Frontal cortex (tissue), 3 donors: ENCODE measurements at regions not wholly inside any gene's neighbourhood (a gene's known extent, or its start where the extent isn't known, plus 50 kb on each side); places are given as distances from the start of the nearest gene placed in this dataset.
A peak's percentile ranks its signal among the peaks of the same experiment; 100 is the strongest.

ENCODE experiments used
- DNase-seq, 2 donors: peaks; one replicate each; pipeline ENCODE4 v3.0.0; 2012; ENCODE audit warnings: low spot score in 2 of 2
- FAIRE-seq: peaks from 2 replicates; lab custom pipeline; 2012; peaks lifted over from hg19 to GRCh38; lab: Jason Lieb, UNC
- donor health status: control.
- donor health status: control.
- donor health status: control.

GRCh38 chr1:115211071-115211745 is 121.9 kb upstream of the TSPAN2 start:
- FAIRE-seq: no peak
- DNase-seq: no peak

DNA sequence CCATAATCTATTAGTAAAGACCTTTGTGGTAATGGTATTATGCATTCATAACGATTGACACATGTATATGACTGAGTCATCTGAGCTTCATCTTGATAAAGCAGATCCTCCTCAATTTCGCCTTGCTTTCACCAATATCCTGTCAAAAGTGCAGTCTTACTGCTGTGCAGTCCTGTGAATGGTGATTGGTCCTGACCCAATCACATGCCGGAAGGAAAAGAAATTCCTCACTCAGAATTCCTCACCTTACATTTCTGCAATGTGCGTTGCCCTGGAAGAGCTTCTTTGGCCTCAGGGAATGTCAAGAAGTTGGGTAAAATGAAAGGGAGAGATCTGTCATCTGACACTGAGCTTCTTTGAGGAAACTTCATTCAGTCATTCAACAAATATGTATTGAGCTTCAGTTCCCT is 121.0 kb upstream of the TSPAN2 start:
- no peak for DNase-seq

GRCh38 chr1:115204513-115204912 is 115.2 kb upstream of the TSPAN2 start:
- DNase-seq (no peak), FAIRE-seq (no peak)

More for the DNA sequence above, 121.0 kb upstream of the TSPAN2 start:
- FAIRE-seq: no peak

GRCh38 chr1:115203287-115203686 is 114.0 kb upstream of the TSPAN2 start:
- no peak for FAIRE-seq
- no peak for DNase-seq

DNA sequence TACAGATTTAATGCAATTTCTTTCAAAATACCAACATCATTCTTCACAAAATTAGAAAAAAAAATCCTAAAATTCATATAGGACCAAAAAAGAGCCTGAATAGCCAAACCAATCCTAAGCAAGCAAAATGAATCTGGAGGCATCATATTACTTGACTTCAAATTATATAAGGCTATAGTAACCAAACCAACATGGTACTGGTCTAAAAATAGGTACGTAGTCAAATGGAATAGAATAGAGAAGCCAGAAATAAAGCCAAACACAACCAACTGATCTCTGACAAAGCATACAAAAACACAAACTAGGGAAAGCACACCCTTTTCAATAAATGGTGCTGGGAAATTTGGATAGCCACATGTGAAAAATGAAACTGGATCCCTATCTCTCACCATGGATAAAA is 112.3 kb upstream of the TSPAN2 start:
- DNase-seq: no peak
- FAIRE-seq: no peak

DNA sequence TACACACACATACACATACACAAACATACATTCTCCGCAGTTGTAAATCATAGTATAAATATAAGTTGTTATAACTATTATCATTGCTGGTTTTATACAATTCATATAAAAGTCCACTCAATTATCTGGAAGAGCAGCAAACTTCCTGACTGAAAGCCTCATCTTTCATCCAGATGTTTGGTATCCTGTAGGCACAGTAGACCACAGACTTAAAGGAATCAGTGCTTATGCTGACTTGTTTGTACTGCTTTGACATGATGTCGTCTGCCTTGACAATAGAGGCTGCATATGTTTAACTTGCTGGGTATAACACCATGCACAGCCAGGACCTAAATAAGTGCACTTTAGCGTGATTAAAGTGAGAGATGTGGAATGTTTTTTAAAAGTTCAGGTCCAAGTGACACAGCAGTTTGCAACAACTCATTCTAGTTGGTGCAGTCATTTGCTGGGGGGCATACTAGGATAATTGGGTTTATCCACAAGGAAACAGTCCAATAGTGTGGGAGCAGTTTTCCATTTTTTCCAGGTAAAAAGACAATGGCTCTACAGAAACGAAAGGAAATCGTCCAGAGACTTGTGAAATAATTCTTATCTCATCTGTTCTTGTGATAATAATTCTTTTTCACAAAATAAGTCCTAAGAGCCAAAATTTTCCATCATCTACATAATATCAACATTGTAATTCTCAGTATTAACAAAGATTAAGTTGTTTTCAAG is 110.3 kb upstream of the TSPAN2 start:
- no peak for FAIRE-seq

GRCh38 chr1:115198938-115199337 is 109.6 kb upstream of the TSPAN2 start:
- FAIRE-seq: no peak
- DNase-seq: no peak

More for the DNA sequence above, 110.3 kb upstream of the TSPAN2 start:
- no peak for DNase-seq

- no peak for FAIRE-seq
- no peak for DNase-seq
Observed at GRCh38 chr1:115196296-115196695, 107.0 kb upstream of the TSPAN2 start.

GRCh38 chr1:115194506-115194905 is 105.2 kb upstream of the TSPAN2 start:
- DNase-seq (no peak), FAIRE-seq (no peak)

- no peak for FAIRE-seq
- no peak for DNase-seq
Observed at GRCh38 chr1:115193046-115193828, 103.9 kb upstream of the TSPAN2 start.

DNA sequence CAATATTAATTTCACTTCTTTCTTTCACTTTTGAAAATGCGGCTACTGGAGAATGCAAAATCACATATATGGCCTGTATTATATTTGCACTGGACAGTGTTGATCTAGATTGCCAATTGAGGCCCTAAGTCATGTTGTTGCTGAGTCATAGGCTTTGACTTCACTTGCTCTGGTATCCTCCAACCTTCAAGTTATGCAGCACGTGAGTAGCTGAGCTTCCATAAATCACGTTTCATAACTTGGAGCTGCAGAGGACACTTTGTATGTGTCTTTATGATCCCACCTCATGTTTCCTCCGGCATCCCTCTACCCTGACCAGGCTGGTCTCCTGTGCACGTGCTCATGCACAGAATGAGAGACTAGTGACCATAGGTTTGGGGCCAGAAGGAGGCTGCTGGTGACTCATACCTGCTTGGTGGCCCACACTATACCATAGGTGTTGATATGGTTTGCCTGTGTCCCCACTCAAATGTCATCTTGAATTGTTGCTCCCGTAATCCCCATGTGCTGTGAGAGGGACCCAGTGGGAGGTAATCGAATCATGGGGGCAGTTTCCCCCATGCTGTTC is 103.0 kb upstream of the TSPAN2 start:
- FAIRE-seq (no peak), DNase-seq (no peak)

DNA sequence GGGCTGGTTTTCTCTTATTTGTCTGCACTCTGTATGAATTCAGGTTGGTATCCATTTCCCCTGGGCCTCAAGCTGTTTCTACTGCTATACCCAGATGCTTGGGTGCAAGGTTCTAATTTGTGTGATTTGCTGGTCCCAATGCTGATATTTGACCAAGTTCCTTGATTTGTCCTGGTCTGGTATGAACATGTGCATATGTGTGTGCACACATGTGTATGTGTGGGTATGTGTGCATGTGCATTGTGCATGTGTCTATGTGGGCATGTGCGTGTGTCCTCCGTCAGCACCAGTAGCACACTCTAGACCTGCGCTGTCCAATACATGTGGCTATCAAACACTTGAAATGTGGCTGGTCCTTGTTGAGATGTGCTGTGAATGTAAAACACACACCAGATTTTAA is 102.4 kb upstream of the TSPAN2 start:
- no peak for DNase-seq
- FAIRE-seq: no peak

DNA sequence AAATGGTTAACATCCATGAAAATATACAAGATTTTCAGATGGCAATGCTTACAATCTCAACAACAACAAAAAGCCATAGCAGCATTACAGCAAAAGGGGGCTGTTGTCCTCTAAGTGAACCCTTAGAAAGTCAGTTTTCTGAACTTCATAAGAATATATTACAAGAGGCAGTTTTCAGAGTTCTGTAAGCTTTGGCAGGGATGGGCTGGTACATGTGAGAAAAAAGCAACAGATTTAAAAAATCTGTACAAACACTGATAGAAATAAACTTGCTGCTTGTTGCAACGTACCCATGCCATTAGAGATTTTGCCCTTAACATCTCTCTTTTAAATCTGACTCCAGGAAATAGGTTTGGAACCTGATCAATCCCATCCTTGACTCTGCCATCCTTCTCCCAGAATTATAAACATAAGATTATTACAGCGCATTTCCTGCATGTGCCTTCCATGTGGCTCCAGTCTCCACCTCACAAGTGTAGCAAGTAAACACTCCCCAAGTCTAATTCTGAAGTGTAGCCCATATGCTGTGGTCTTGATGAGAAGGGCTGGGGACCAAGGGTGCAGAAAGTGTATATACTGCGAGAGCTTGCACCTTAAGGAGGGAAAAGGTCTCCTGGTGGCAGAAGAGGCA is 101.4 kb upstream of the TSPAN2 start:
- DNase-seq (no peak), FAIRE-seq (no peak)

GRCh38 chr1:115189814-115190539 is 100.7 kb upstream of the TSPAN2 start:
- no peak for FAIRE-seq

DNA sequence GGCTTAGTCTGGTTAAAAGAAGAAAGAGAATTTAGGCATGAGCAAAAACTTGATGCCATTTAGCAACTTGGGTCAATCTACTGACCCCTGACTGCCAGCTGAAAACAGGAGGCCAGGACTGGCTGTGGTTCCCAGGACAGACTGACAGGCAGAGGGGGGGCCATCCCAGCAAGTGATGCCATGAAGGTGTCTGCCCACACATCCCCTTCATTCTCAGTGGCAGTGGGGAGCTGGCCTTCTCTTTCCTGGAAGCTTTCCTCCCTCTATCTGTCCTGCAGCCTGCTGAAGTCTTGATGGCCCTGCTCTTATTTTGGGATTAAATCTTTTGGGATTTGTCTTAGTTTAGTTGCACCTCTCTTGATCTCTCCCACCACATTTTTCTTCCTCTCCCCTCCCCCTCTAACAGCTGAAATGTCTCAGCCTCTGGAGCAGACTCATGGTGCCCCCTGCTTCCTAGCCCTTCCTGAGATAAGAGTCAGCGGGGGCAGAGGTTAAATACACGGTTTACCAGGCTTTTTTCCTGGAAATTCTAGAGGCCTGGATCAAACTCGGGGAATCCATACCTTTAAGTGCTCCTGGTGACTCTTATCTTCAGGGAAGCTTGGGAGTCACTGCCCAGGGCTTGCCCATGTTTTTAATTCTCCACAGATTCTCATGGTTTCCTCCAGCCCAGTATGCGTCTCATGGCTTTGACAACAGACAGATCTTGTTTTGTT is 99.5 kb upstream of the TSPAN2 start:
- FAIRE-seq (no peak), DNase-seq (no peak)

More at GRCh38 chr1:115189814-115190539, 100.7 kb upstream of the TSPAN2 start:
- peak in 1 of 2 donors; percentile 8 for DNase-seq

- FAIRE-seq (no peak), DNase-seq (peak in 1 of 2 donors; percentile 10)
Observed at GRCh38 chr1:115186711-115187265, 97.5 kb upstream of the TSPAN2 start.

DNA sequence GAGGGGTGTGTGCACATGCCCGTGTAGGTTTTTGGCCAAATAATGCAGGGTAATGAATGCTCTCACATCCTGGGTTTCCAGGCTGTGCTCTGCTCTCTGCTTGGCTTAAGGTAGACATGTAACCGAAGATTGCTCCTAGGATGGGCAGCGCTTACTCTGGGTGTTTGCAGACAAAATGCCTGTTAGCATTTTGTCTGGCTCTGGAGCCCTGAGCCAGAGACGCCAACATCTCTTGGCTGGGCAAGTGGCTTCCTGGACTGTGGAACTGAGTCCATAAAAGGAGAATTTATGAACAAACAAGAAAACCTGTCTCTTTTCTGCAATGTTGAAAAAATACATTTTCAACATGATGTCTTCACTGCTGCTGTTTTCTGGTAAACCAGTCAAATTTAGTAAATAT is 96.0 kb upstream of the TSPAN2 start:
- FAIRE-seq (no peak), DNase-seq (no peak)

DNA sequence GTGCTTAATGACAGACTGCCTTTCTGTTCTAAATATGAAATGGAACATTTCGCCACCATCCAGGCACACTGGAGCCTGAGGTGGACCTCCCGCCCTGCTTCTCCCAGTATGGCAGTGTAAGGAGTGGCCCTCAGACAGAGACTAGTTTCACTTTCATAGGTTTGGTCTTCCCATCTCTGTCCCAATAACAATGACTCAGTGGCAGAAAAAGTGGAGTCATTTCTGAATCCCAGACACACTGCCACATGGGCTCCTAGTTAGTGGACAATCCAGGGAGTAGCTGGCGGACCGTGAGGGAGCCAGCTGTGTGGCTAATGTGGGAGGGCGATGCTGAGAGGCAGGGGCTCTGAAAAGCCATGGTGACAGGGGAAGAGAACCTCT is 95.6 kb upstream of the TSPAN2 start:
- no peak for DNase-seq

More for the DNA sequence above, 95.6 kb upstream of the TSPAN2 start:
- no peak for FAIRE-seq
